MM.1S (cell line): ENCODE measurements at regions not wholly inside any gene's neighbourhood (a gene's known extent, or its start where the extent isn't known, plus 50 kb on each side); places are given as distances from the start of the nearest gene placed in this dataset.

Experiments used
- DNase-seq: peaks from one replicate; pipeline ENCODE4 v3.0.0-alpha.2; 2015
- H2AFZ ChIP-seq: fragments of 300-600 bp; sonication (generic); 2 replicates; pipeline ENCODE4 v1.6.0; 2016; ENCODE audit warnings: antibody characterized with exemption, low read length
- H3F3A ChIP-seq: fragments of 300-600 bp; sonication (generic); 2 replicates; pipeline ENCODE4 v1.6.1; 2016; ENCODE audit warnings: mild to moderate bottlenecking, antibody characterized with exemption, low read length, moderate library complexity, mixed read lengths; ENCODE audit not compliant: insufficient read depth
- H3K27ac ChIP-seq: fragments of 300-600 bp; sonication (generic); 2 replicates; pipeline ENCODE4 v1.5.1; 2016; ENCODE audit warnings: mild to moderate bottlenecking, low read length
- H3K27me3 ChIP-seq: fragments of 300-600 bp; sonication (generic); replicated peaks from 2 replicates; pipeline ENCODE4 v1.6.0; 2016; ENCODE audit warnings: low read length; ENCODE audit not compliant: insufficient read depth
- H3K36me3 ChIP-seq: fragments of 300-600 bp; sonication (generic); replicated peaks from 2 replicates; pipeline ENCODE4 v1.6.1; 2016; ENCODE audit warnings: mild to moderate bottlenecking, low read length, mixed read lengths; ENCODE audit not compliant: insufficient read depth
- H3K4me1 ChIP-seq: fragments of 300-600 bp; sonication (generic); 2 replicates; pipeline ENCODE4 v1.6.1; 2016; ENCODE audit warnings: low read length, mixed read lengths
- H3K4me2 ChIP-seq: fragments of 300-600 bp; sonication (generic); 2 replicates; pipeline ENCODE4 v1.6.0; 2016; ENCODE audit warnings: low read depth, low read length
- H3K4me3 ChIP-seq: fragments of 300-600 bp; sonication (generic); 2 replicates; pipeline ENCODE4 v1.5.1; 2016; ENCODE audit warnings: low read length, mixed read lengths
- H3K79me2 ChIP-seq: fragments of 300-600 bp; sonication (generic); 2 replicates; pipeline ENCODE4 v1.6.1; 2016; ENCODE audit warnings: mixed run types, low read length, mixed read lengths
- H3K9ac ChIP-seq: fragments of 300-600 bp; sonication (generic); 2 replicates; pipeline ENCODE4 v1.6.1; 2016; ENCODE audit warnings: low read length, mixed read lengths
- H3K9me2 ChIP-seq: fragments of 300-600 bp; sonication (generic); replicated peaks from 2 replicates; pipeline ENCODE4 v1.6.1; 2016; ENCODE audit warnings: mild to moderate bottlenecking, low read length, mixed read lengths; ENCODE audit not compliant: insufficient read depth
- H3K9me3 ChIP-seq: fragments of 300-600 bp; sonication (generic); replicated peaks from 2 replicates; pipeline ENCODE4 v1.6.1; 2016; ENCODE audit warnings: mild to moderate bottlenecking, low read length, mixed read lengths; ENCODE audit not compliant: insufficient read depth
- H4K20me1 ChIP-seq: fragments of 300-600 bp; sonication (generic); 2 replicates; pipeline ENCODE4 v1.6.1; 2016; ENCODE audit warnings: mild to moderate bottlenecking, low read length, moderate library complexity, mixed read lengths; ENCODE audit not compliant: insufficient read depth
- EZH2 ChIP-seq: fragments of 300-600 bp; sonication (generic); optimal IDR thresholded peaks from 2 replicates; pipeline ENCODE3; 2017; ENCODE audit warnings: low read depth, mild to moderate bottlenecking, antibody characterized with exemption, low read length, mixed read lengths
- EZH2phosphoT487 ChIP-seq: fragments of 300-600 bp; sonication (generic); IDR thresholded peaks from 2 replicates; pipeline ENCODE4 v1.6.1; 2018; ENCODE audit warnings: antibody characterized with exemption, low read length
- TF ChIP-seq, protein P1 (sequence below): fragments of 300-600 bp; sonication (generic); IDR thresholded peaks from 2 replicates; pipeline ENCODE4 v1.5.1; 2016; ENCODE audit warnings: antibody characterized with exemption, low read length, mixed read lengths

DNA sequence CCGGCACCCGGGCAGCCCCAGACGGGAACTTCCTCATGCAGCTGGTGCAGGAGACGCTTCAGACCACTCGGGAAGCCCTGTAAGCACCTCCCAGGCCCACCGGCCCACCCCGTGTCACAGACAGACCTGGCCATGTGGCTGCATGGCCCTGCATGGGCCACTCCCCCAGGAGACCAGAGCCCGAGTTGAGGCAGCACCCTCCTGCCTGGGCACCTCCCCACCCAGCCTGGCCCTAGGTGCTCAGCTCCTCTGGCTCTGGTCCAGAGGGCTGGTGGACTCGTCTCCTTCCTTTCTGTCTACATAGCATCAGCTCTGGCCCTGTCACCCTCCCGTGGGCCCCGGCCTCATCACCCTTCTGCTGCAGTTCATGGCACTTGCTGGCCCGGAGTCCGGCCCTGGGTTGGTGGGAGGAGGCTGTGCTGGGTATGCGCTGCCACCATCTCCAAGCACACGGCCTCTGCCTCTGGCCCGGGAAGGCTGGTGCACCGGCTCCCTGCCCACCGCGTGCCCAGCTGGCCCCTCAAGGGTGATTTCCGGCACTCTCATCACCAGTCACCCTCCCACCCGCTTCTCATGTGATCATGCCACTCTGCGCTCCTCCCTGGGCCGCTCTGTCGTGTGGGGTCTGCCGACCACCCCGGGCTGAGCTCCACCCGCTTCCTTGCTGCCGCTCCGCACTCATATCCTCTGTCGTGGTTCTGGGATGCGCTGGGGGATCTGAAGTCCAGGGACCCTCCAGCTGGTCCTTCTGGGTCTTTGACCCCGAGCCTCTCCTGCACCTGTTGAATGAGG lies 53.1 kb upstream of the DPYSL4 start:
- TF ChIP-seq EZH2: no peak
- TF ChIP-seq, protein P1, sequence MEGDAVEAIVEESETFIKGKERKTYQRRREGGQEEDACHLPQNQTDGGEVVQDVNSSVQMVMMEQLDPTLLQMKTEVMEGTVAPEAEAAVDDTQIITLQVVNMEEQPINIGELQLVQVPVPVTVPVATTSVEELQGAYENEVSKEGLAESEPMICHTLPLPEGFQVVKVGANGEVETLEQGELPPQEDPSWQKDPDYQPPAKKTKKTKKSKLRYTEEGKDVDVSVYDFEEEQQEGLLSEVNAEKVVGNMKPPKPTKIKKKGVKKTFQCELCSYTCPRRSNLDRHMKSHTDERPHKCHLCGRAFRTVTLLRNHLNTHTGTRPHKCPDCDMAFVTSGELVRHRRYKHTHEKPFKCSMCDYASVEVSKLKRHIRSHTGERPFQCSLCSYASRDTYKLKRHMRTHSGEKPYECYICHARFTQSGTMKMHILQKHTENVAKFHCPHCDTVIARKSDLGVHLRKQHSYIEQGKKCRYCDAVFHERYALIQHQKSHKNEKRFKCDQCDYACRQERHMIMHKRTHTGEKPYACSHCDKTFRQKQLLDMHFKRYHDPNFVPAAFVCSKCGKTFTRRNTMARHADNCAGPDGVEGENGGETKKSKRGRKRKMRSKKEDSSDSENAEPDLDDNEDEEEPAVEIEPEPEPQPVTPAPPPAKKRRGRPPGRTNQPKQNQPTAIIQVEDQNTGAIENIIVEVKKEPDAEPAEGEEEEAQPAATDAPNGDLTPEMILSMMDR: no peak
- no peak for TF ChIP-seq EZH2phosphoT487
- Histone ChIP-seq H3K27ac (no peak overlapping the region), H3K36me3 (no peaks in the 10 kb centered on the region), H3K27me3 (peaks cover 40% of the 10 kb centered on the region), H3K4me2 (no peak overlapping the region), H3K4me3 (no peak overlapping the region), H3K4me1 (no peaks in the 10 kb centered on the region), H4K20me1 (no peaks in the 10 kb centered on the region), H2AFZ (no peak overlapping the region), H3K9ac (no peak overlapping the region), H3K9me2 (no peaks in the 10 kb centered on the region), H3K79me2 (no peaks in the 10 kb centered on the region), H3F3A (no peaks in the 10 kb centered on the region), H3K9me3 (no peaks in the 10 kb centered on the region)
- no peak for DNase-seq

DNA sequence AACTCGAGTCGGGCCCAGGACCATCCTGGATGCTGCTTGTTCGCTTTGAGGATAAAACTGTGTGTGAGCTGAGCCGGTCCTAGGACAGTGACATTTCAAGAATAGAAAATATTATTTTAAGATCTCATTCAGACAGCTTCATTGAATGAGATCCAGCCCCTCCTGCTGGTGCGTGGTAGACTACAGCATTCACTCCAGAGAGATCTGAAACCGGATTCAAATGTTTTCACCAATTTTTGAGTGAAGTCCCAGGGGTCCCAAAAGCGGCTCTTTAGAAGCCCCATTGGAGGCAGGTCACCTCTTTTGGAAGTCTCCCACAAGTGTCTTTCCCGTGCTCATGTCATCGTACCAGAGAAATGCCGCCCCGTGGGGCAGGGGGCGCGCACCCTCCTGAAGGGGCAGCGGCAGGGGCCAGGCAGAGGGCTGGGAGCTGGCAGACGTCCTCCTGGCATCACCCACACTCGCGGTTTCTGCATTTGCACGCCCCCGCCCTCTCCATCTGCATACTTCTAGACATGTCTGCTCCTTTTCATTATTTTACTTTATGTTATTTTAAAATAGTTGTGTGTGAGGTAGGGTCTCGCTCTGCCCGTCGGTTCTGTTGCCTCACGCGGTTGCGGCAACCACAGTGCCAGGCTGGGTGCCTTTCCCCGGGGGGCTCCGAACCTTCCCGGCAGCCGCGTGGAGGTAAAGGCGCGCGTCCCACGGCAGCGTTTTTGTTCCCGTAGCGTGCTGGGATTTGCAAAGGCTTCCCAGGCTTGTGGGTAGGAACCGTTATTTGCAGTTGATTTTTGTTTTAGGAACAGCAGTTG lies 52.3 kb upstream of the DPYSL4 start:
- Histone ChIP-seq H2AFZ (no peak overlapping the region), H3K4me1 (no peaks in the 10 kb centered on the region), H3K27ac (no peak overlapping the region), H3K9me2 (no peaks in the 10 kb centered on the region), H3K36me3 (no peaks in the 10 kb centered on the region), H3K9me3 (no peaks in the 10 kb centered on the region), H4K20me1 (no peaks in the 10 kb centered on the region), H3K4me2 (no peak overlapping the region), H3K79me2 (no peaks in the 10 kb centered on the region), H3K27me3 (peaks cover 36% of the 10 kb centered on the region), H3K4me3 (no peak overlapping the region), H3F3A (no peaks in the 10 kb centered on the region), H3K9ac (no peak overlapping the region)
- TF ChIP-seq EZH2: no peak
- no peak for TF ChIP-seq EZH2phosphoT487
- DNase-seq: no peak

DNA sequence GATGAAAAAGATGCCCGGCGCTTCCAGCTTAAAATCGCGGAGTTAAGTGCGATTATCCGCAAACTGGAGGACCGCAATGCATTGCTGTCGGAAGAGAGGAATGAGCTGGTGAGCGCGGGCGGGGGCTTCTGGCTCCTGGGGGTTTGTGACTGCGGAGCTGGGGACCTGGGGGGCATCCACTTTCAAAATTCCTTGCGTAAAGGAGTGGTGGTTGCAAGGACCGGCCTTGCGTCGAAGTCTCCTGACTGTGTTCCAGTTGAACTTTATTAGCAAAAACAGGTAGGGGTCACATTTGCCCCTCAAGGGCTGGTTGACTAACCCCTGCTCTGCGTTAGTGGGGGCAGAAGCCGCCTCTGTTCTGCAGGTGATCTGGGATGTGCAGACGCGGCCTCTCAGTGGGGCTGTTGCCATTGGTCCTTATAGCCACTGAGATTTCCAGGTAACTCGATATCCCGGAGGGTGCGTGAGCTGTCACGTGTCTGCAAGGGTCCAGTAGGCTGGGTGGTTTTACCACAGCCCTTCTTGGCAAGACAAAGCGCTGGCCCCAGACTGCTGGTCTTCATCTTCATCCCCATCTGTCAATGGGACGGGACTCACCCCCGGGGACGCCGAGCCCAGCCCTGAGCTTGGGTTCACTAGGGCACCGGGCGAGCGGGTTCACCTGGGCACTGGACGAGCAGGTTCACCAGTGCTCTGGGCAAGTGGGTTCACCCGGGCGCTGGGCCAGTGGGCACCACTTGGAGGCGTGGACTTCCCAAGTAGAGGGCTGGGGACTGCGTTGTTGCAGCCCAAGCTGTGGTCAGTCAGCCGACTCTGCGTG lies 51.5 kb upstream of the DPYSL4 start:
- H4K20me1 ChIP-seq: no peaks in the 10 kb centered on the region
- no peak for DNase-seq
- H3K27me3 ChIP-seq: peaks cover 41% of the 10 kb centered on the region
- H3K9ac ChIP-seq: no peak overlapping the region
- H3K4me3 ChIP-seq: no peak overlapping the region
- H3F3A ChIP-seq: no peaks in the 10 kb centered on the region
- H3K9me3 ChIP-seq: no peaks in the 10 kb centered on the region
- TF ChIP-seq, protein P1: no peak
- TF ChIP-seq EZH2phosphoT487: no peak
- TF ChIP-seq EZH2: no peak
- no peak overlapping the region for H2AFZ ChIP-seq
- no peak overlapping the region for H3K27ac ChIP-seq
- H3K9me2 ChIP-seq: no peaks in the 10 kb centered on the region
- no peaks in the 10 kb centered on the region for H3K79me2 ChIP-seq
- H3K4me1 ChIP-seq: no peaks in the 10 kb centered on the region
- H3K36me3 ChIP-seq: no peaks in the 10 kb centered on the region
- H3K4me2 ChIP-seq: no peak overlapping the region
